ENCODE measurements at regions not wholly inside any gene's neighbourhood (a gene's known extent, or its start where the extent isn't known, plus 50 kb on each side); places are given as distances from the start of the nearest gene placed in this dataset.

GRCh38 chr3:107142786-107143575 lies 234.3 kb upstream of the CCDC54 start:
- DNase-seq (ENCODE audit: low spot score), result no peak
- Histone ChIP-seq H3K4me3 (no peak overlapping the region), H3K4me2 (no peak overlapping the region), H3K27ac (no peak overlapping the region), H3K9me3 (ENCODE audit: low read depth) (no peaks in the 10 kb centered on the region), H4K20me1 (ENCODE audit: insufficient read depth, poor library complexity, severe bottlenecking) (no peaks in the 10 kb centered on the region), H2AFZ (no peak overlapping the region), H3K79me2 (no peaks in the 10 kb centered on the region), H3K4me1 (ENCODE audit: insufficient read depth) (no peaks in the 10 kb centered on the region), H3K36me3 (replicated peaks; ENCODE audit: insufficient read depth, low read depth) (no peaks in the 10 kb centered on the region), H3K9me2 (replicated peaks; ENCODE audit: insufficient read depth) (no peaks in the 10 kb centered on the region), H3K27me3 (no peaks in the 10 kb centered on the region)
- WGBS (ENCODE audit: low lambda C conversion rate, missing lambda C conversion rate), result 25% methylated on average over 4 of the region's 4 CpGs
- TF ChIP-seq EZH2phosphoT487 (IDR thresholded peaks at IDR 0.05; ENCODE audit: low read depth, severe bottlenecking, unreplicated experiment) (no peak), EZH2 (IDR thresholded peaks at IDR 0.05; ENCODE audit: borderline replicate concordance) (no peak), CTCF (IDR thresholded peaks at IDR 0.05; ENCODE audit: poor library complexity) (no peak)

- Histone ChIP-seq H3K4me2 (no peak overlapping the region), H3K4me3 (no peak overlapping the region), H3K27me3 (no peaks in the 10 kb centered on the region), H4K20me1 (ENCODE audit: insufficient read depth, poor library complexity, severe bottlenecking) (no peaks in the 10 kb centered on the region), H3K4me1 (ENCODE audit: insufficient read depth) (no peaks in the 10 kb centered on the region), H2AFZ (no peak overlapping the region), H3K9me2 (replicated peaks; ENCODE audit: insufficient read depth) (no peaks in the 10 kb centered on the region), H3K79me2 (no peaks in the 10 kb centered on the region), H3K36me3 (replicated peaks; ENCODE audit: insufficient read depth, low read depth) (no peaks in the 10 kb centered on the region), H3K9me3 (ENCODE audit: low read depth) (no peaks in the 10 kb centered on the region), H3K27ac (no peak overlapping the region)
- TF ChIP-seq EZH2 (IDR thresholded peaks at IDR 0.05; ENCODE audit: borderline replicate concordance) (no peak), CTCF (IDR thresholded peaks at IDR 0.05; ENCODE audit: poor library complexity) (no peak), EZH2phosphoT487 (IDR thresholded peaks at IDR 0.05; ENCODE audit: low read depth, severe bottlenecking, unreplicated experiment) (no peak)
- WGBS (ENCODE audit: low lambda C conversion rate, missing lambda C conversion rate), result 97% methylated on average over 4 of the region's 4 CpGs
- no peak for DNase-seq (ENCODE audit: low spot score)
Observed at GRCh38 chr3:107150675-107151074, 226.6 kb upstream of the CCDC54 start.

GRCh38 chr3:107153981-107154380 lies 223.3 kb upstream of the CCDC54 start:
- no peaks in the 10 kb centered on the region for H3K9me3 ChIP-seq (ENCODE audit: low read depth)
- no peaks in the 10 kb centered on the region for H3K36me3 ChIP-seq (replicated peaks; ENCODE audit: insufficient read depth, low read depth)
- TF ChIP-seq EZH2 (IDR thresholded peaks at IDR 0.05; ENCODE audit: borderline replicate concordance), result no peak
- no peak for TF ChIP-seq EZH2phosphoT487 (IDR thresholded peaks at IDR 0.05; ENCODE audit: low read depth, severe bottlenecking, unreplicated experiment)
- TF ChIP-seq CTCF (IDR thresholded peaks at IDR 0.05; ENCODE audit: poor library complexity), result no peak
- no peak overlapping the region for H3K27ac ChIP-seq
- H2AFZ ChIP-seq, result no peak overlapping the region
- no peak overlapping the region for H3K4me2 ChIP-seq
- H3K9me2 ChIP-seq (replicated peaks; ENCODE audit: insufficient read depth), result no peaks in the 10 kb centered on the region
- no peaks in the 10 kb centered on the region for H3K4me1 ChIP-seq (ENCODE audit: insufficient read depth)
- WGBS (ENCODE audit: low lambda C conversion rate, missing lambda C conversion rate), result 89% methylated on average over 4 of the region's 4 CpGs
- H3K79me2 ChIP-seq, result no peaks in the 10 kb centered on the region
- H4K20me1 ChIP-seq (ENCODE audit: insufficient read depth, poor library complexity, severe bottlenecking), result no peaks in the 10 kb centered on the region
- H3K4me3 ChIP-seq, result no peak overlapping the region
- no peaks in the 10 kb centered on the region for H3K27me3 ChIP-seq
- no peak for DNase-seq (ENCODE audit: low spot score)
